Right renal cortex interstitium (tissue), 3 donors: ENCODE measurements at regions not wholly inside any gene's neighbourhood (a gene's known extent, or its start where the extent isn't known, plus 50 kb on each side); places are given as distances from the start of the nearest gene placed in this dataset.
"Not testable (repeated sequence)": the region's sequence is repeated elsewhere in the genome, so short reads cannot be mapped to it uniquely, and the experiment has no call there.

Source experiments
- DNase-seq, 3 donors: peaks; one replicate each; pipeline ENCODE4 v3.0.0-alpha.2; 2013; ENCODE audit warnings: low read depth in 3 of 3, low spot score in 2 of 3

GRCh38 chr1:68777851-68778250 lies 281.0 kb upstream of the DEPDC1 start:
- no peak for DNase-seq

- DNase-seq, result not testable (repeated sequence)
Measured at GRCh38 chr1:68779841-68780240, 283.0 kb upstream of the DEPDC1 start.

GRCh38 chr1:68780919-68781318 lies 284.0 kb upstream of the DEPDC1 start:
- no peak for DNase-seq

GRCh38 chr1:68782890-68783289 lies 286.0 kb upstream of the DEPDC1 start:
- no peak for DNase-seq

- no peak for DNase-seq
Measured at GRCh38 chr1:68785328-68785727, 288.4 kb upstream of the DEPDC1 start.

GRCh38 chr1:68788762-68789161 lies 291.9 kb upstream of the DEPDC1 start:
- no peak for DNase-seq

- no peak for DNase-seq
Measured at GRCh38 chr1:68791800-68792199, 294.9 kb upstream of the DEPDC1 start.

GRCh38 chr1:68795956-68796355 lies 299.1 kb upstream of the DEPDC1 start:
- no peak for DNase-seq

- DNase-seq, result no peak
Measured at GRCh38 chr1:68796888-68797287, 300.0 kb upstream of the DEPDC1 start.

- DNase-seq, result no peak
Measured at GRCh38 chr1:68798071-68798470, 301.2 kb upstream of the DEPDC1 start.

GRCh38 chr1:68799096-68799495 lies 302.2 kb upstream of the DEPDC1 start:
- no peak for DNase-seq

GRCh38 chr1:68800182-68800581 lies 303.3 kb upstream of the DEPDC1 start:
- DNase-seq, result no peak

GRCh38 chr1:68801440-68801839 lies 304.6 kb upstream of the DEPDC1 start:
- no peak for DNase-seq

- DNase-seq, result no peak
Measured at GRCh38 chr1:68805097-68805641, 308.3 kb upstream of the DEPDC1 start.

- DNase-seq, result no peak
Measured at GRCh38 chr1:68808351-68808750, 311.5 kb upstream of the DEPDC1 start.

GRCh38 chr1:68811806-68812205 lies 314.9 kb upstream of the DEPDC1 start:
- DNase-seq, result no peak

- DNase-seq, result no peak
Measured at GRCh38 chr1:68812333-68812732, 315.5 kb upstream of the DEPDC1 start.

GRCh38 chr1:68814067-68814466 lies 317.2 kb upstream of the DEPDC1 start:
- DNase-seq, result no peak

GRCh38 chr1:68815632-68816031 lies 318.8 kb upstream of the DEPDC1 start:
- no peak for DNase-seq

- not testable (repeated sequence) for DNase-seq
Measured at GRCh38 chr1:68817505-68818210, 320.8 kb upstream of the DEPDC1 start.

GRCh38 chr1:68819190-68819829 lies 322.4 kb upstream of the DEPDC1 start:
- no peak for DNase-seq

- DNase-seq, result no peak
Measured at GRCh38 chr1:68820151-68820550, 323.3 kb upstream of the DEPDC1 start.
